CD14-positive monocyte (primary cell): ENCODE measurements at regions not wholly inside any gene's neighbourhood (a gene's known extent, or its start where the extent isn't known, plus 50 kb on each side); places are given as distances from the start of the nearest gene placed in this dataset.

Experiments
- DNase-seq, 3 donors: peaks; one replicate each; pipeline ENCODE4 v3.0.0-alpha.2; 2011 to 2022
- H2AFZ ChIP-seq: 2 replicates; pipeline ENCODE4 v1.6.0; 2012; ENCODE audit warnings: mild to moderate bottlenecking, low read depth, low read length, inconsistent platforms; ENCODE audit not compliant: insufficient read depth, poor library complexity, severe bottlenecking
- H3K27ac ChIP-seq, 2 donors: 1 replicate in 1 of 2; 2 replicates in 1 of 2; pipeline ENCODE4 v1.5.1; 2012 to 2013; ENCODE audit warnings: low read length in 2 of 2, control low read depth in 1 of 2, inconsistent platforms in 1 of 2, low read depth in 1 of 2, mild to moderate bottlenecking in 1 of 2
- H3K27me3 ChIP-seq, 2 donors: one replicate each; pipeline versions ENCODE4 v1.6.0 to v1.6.1; 2011 to 2013; ENCODE audit warnings: low read length in 2 of 2; ENCODE audit not compliant: control insufficient read depth in 2 of 2, insufficient read depth in 2 of 2
- H3K36me3 ChIP-seq, 2 donors: replicated peaks in 1 of 2; 1 replicate in 1 of 2; 2 replicates in 1 of 2; pipeline versions ENCODE4 v1.5.1 to v1.6.1; 2012 to 2013; ENCODE audit warnings: low read length in 2 of 2, control low read depth in 1 of 2, inconsistent platforms in 1 of 2, mild to moderate bottlenecking in 1 of 2; ENCODE audit not compliant: insufficient read depth in 2 of 2, control insufficient read depth in 1 of 2
- H3K4me1 ChIP-seq, 2 donors: 1 replicate in 1 of 2; 2 replicates in 1 of 2; pipeline versions ENCODE4 v1.5.1 to v1.6.1; 2012 to 2013; ENCODE audit warnings: low read length in 2 of 2, control low read depth in 1 of 2, inconsistent platforms in 1 of 2, mild to moderate bottlenecking in 1 of 2, moderate library complexity in 1 of 2; ENCODE audit not compliant: insufficient read depth in 2 of 2, control insufficient read depth in 1 of 2
- H3K4me2 ChIP-seq: replicated peaks from 2 replicates; pipeline ENCODE3; 2012; ENCODE audit warnings: low read length, moderate library complexity, mild to moderate bottlenecking; ENCODE audit not compliant: poor library complexity, severe bottlenecking; ENCODE audit errors: extremely low read depth
- H3K4me3 ChIP-seq, 3 experiments: fragments of 200-600 bp in 1 of 3; sonication (generic) in 1 of 3; replicated peaks in 1 of 3; 1 replicate in 2 of 3; 2 replicates in 1 of 3; pipeline ENCODE4 v1.5.1; 2011 to 2013; ENCODE audit warnings: low read length in 3 of 3, mild to moderate bottlenecking in 3 of 3, control low read depth in 2 of 3, low read depth in 2 of 3, inconsistent platforms in 1 of 3, moderate library complexity in 1 of 3
- H3K79me2 ChIP-seq: 2 replicates; pipeline ENCODE4 v1.6.0; 2012; ENCODE audit warnings: mild to moderate bottlenecking, control low read depth, inconsistent platforms, low read length, moderate library complexity; ENCODE audit not compliant: insufficient read depth
- H3K9ac ChIP-seq: 2 replicates; pipeline ENCODE4 v1.6.0; 2017; ENCODE audit warnings: low read length, mild to moderate bottlenecking; ENCODE audit not compliant: insufficient read depth, poor library complexity, severe bottlenecking
- H3K9me3 ChIP-seq, 2 donors: replicated peaks in 1 of 2; 1 replicate in 1 of 2; 2 replicates in 1 of 2; pipeline versions ENCODE4 v1.5.1 to v1.6.1; 2012 to 2013; ENCODE audit warnings: low read length in 2 of 2, control low read depth in 1 of 2; ENCODE audit not compliant: control insufficient read depth in 1 of 2, insufficient read depth in 1 of 2
- H4K20me1 ChIP-seq: 2 replicates; pipeline ENCODE4 v1.6.0; 2012; ENCODE audit warnings: mild to moderate bottlenecking, low read length, control low read depth, moderate library complexity; ENCODE audit not compliant: insufficient read depth
- H3K27ac Mint-ChIP-seq, 7 donors: one replicate each; pipeline ENCODE4 v1.8.0; 2020; ENCODE audit warnings: mild to moderate bottlenecking in 7 of 7, mixed read lengths in 7 of 7, moderate library complexity in 6 of 7, inconsistent platforms in 2 of 7
- H3K27me3 Mint-ChIP-seq, 3 donors: one replicate each; pipeline ENCODE4 v1.8.0; 2021 to 2022; ENCODE audit warnings: low read depth in 3 of 3, mild to moderate bottlenecking in 3 of 3, mixed read lengths in 3 of 3, moderate library complexity in 3 of 3, inconsistent platforms in 1 of 3
- H3K36me3 Mint-ChIP-seq, 2 donors: one replicate each; pipeline ENCODE4 v1.8.0; 2020; ENCODE audit warnings: mixed read lengths in 2 of 2, inconsistent platforms in 1 of 2, mild to moderate bottlenecking in 1 of 2
- H3K4me1 Mint-ChIP-seq: one replicate; pipeline ENCODE4 v1.8.0; 2020; ENCODE audit warnings: mild to moderate bottlenecking, mixed read lengths
- H3K4me3 Mint-ChIP-seq, 2 donors: one replicate each; pipeline ENCODE4 v1.8.0; 2020; ENCODE audit warnings: mild to moderate bottlenecking in 2 of 2, mixed read lengths in 2 of 2, moderate library complexity in 1 of 2
- H3K9me3 Mint-ChIP-seq, 7 donors: one replicate each; pipeline ENCODE4 v1.8.0; 2020 to 2022; ENCODE audit warnings: mixed read lengths in 7 of 7, mild to moderate bottlenecking in 6 of 7, moderate library complexity in 6 of 7, inconsistent platforms in 2 of 7
- CTCF ChIP-seq: fragments of 200-600 bp; IDR thresholded peaks from one replicate; pipeline ENCODE4 v1.8.0; 2022; ENCODE audit warnings: antibody characterized with exemption, mild to moderate bottlenecking
- WGBS: methylation state at CpG from one replicate; pipeline ENCODE4 v1.1.5; 2013; ENCODE audit warnings: missing lambda C conversion rate; ENCODE audit not compliant: insufficient coverage; 5-methylcytosine and 5-hydroxymethylcytosine counted together
- intact Hi-C, 2 donors: fragments of 100-400 bp; cut with micrococcal nuclease; formaldehyde crosslinking; loops; one replicate each; pipeline versions ENCODE4 v1.15.0 to v1.15.1; 2023

- H3K4me1 Mint-ChIP-seq, result peaks cover 10% of the 10 kb centered on the region
- no peak for DNase-seq
- H3K4me1 ChIP-seq, result peaks cover 6 to 8% of the 10 kb centered on the region in 2 donors
- H3K36me3 ChIP-seq, result no peaks in the 10 kb centered on the region
- no peak overlapping the region for H3K4me3 Mint-ChIP-seq
- no peaks in the 10 kb centered on the region for H3K36me3 Mint-ChIP-seq
- H3K27ac Mint-ChIP-seq, result no peak overlapping the region
- no peaks in the 10 kb centered on the region for H3K79me2 ChIP-seq
- no peak overlapping the region for H3K4me3 ChIP-seq
- no peak overlapping the region for H3K9ac ChIP-seq
- no peak overlapping the region for H2AFZ ChIP-seq
- intact Hi-C loops, result no loop called here
- no peaks in the 10 kb centered on the region for H3K9me3 ChIP-seq
- no peaks in the 10 kb centered on the region for H4K20me1 ChIP-seq
- H3K27me3 ChIP-seq, result no peaks in the 10 kb centered on the region
- peaks cover 0 to 2% (median 0%) of the 10 kb centered on the region in 7 donors for H3K9me3 Mint-ChIP-seq
- H3K4me2 ChIP-seq, result no peak overlapping the region
- H3K27me3 Mint-ChIP-seq, result peaks cover 3 to 13% (median 13%) of the 10 kb centered on the region in 3 donors
- TF ChIP-seq CTCF, result no peak
- 88% methylated on average over 1 of the region's 1 CpG for WGBS
- no peak overlapping the region for H3K27ac ChIP-seq
These were observed 150.4 kb upstream of the SLC6A11 start for GRCh38 chr3:10665592-10665991.

- Histone ChIP-seq H3K27ac (no peak overlapping the region), H3K27me3 (no peaks in the 10 kb centered on the region), H4K20me1 (no peaks in the 10 kb centered on the region), H3K9me3 (no peaks in the 10 kb centered on the region), H3K4me2 (no peak overlapping the region), H3K79me2 (no peaks in the 10 kb centered on the region), H3K9ac (no peak overlapping the region), H3K4me3 (no peak overlapping the region), H3K4me1 (peaks cover 6 to 8% of the 10 kb centered on the region in 2 donors), H2AFZ (peak overlapping the region; percentile 57), H3K36me3 (no peaks in the 10 kb centered on the region)
- Mint-ChIP-seq H3K4me3 (peak overlapping the region in 1 of 2 donors; percentile 40), H3K27me3 (peaks cover 3 to 13% (median 13%) of the 10 kb centered on the region in 3 donors), H3K9me3 (no peaks in the 10 kb centered on the region), H3K36me3 (no peaks in the 10 kb centered on the region), H3K4me1 (peaks cover 10% of the 10 kb centered on the region), H3K27ac (no peak overlapping the region)
- intact Hi-C loops, result no loop called here
- 4% methylated on average over 6 of the region's 6 CpGs for WGBS
- no peak for DNase-seq
- no peak for TF ChIP-seq CTCF
These were observed 149.4 kb upstream of the SLC6A11 start for GRCh38 chr3:10666621-10667020.
